ENCODE measurements at regions not wholly inside any gene's neighbourhood (a gene's known extent, or its start where the extent isn't known, plus 50 kb on each side); places are given as distances from the start of the nearest gene placed in this dataset.

GRCh38 chr1:177442584-177442983, 271.8 kb downstream of the BRINP2 start:
- H3K4me3 ChIP-seq (ENCODE audit: low read depth in 1 of 3, low read length in 3 of 3), result no peak overlapping the region
- H3K27ac ChIP-seq (ENCODE audit: low read depth in 1 of 2, low read length in 2 of 2), result no peak overlapping the region
- no peak for DNase-seq (ENCODE audit: low spot score)
- H3K4me1 ChIP-seq (ENCODE audit: control insufficient read depth in 4 of 4, insufficient read depth in 4 of 4, low read length in 3 of 4), result no peaks in the 10 kb centered on the region
- H3K9ac ChIP-seq (ENCODE audit: low read depth in 1 of 2, low read length in 2 of 2), result no peak overlapping the region
- H3K9me3 ChIP-seq (ENCODE audit: control insufficient read depth in 4 of 4, low read length in 3 of 4), result no peaks in the 10 kb centered on the region
- 63% methylated on average over 6 of the region's 6 CpGs for WGBS
- TF ChIP-seq, protein P1, sequence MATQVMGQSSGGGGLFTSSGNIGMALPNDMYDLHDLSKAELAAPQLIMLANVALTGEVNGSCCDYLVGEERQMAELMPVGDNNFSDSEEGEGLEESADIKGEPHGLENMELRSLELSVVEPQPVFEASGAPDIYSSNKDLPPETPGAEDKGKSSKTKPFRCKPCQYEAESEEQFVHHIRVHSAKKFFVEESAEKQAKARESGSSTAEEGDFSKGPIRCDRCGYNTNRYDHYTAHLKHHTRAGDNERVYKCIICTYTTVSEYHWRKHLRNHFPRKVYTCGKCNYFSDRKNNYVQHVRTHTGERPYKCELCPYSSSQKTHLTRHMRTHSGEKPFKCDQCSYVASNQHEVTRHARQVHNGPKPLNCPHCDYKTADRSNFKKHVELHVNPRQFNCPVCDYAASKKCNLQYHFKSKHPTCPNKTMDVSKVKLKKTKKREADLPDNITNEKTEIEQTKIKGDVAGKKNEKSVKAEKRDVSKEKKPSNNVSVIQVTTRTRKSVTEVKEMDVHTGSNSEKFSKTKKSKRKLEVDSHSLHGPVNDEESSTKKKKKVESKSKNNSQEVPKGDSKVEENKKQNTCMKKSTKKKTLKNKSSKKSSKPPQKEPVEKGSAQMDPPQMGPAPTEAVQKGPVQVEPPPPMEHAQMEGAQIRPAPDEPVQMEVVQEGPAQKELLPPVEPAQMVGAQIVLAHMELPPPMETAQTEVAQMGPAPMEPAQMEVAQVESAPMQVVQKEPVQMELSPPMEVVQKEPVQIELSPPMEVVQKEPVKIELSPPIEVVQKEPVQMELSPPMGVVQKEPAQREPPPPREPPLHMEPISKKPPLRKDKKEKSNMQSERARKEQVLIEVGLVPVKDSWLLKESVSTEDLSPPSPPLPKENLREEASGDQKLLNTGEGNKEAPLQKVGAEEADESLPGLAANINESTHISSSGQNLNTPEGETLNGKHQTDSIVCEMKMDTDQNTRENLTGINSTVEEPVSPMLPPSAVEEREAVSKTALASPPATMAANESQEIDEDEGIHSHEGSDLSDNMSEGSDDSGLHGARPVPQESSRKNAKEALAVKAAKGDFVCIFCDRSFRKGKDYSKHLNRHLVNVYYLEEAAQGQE (IDR thresholded peaks at IDR 0.05), result no peak
- TF ChIP-seq RAD21 (IDR thresholded peaks at IDR 0.05) (no peak), NR2F2 (IDR thresholded peaks at IDR 0.05) (no peak), JUND (IDR thresholded peaks at IDR 0.05) (no peak), EGR1 (IDR thresholded peaks at IDR 0.05; ENCODE audit: low read depth in 2 of 2) (no peak), TAF1 (conservative IDR thresholded peaks at IDR 0.05) (no peak), RXRA (IDR thresholded peaks at IDR 0.05) (no peak), ZBTB33 (IDR thresholded peaks at IDR 0.05) (no peak), HNF4A (conservative IDR thresholded peaks at IDR 0.05) (no peak), GABPA (IDR thresholded peaks at IDR 0.05 in 1 of 2, conservative IDR thresholded peaks at IDR 0.05 in 1 of 2) (no peak), YY1 (IDR thresholded peaks at IDR 0.05) (no peak), CTCF (IDR thresholded peaks at IDR 0.05; ENCODE audit: low read depth, low read length, missing input control) (no peak), FOXA1 (IDR thresholded peaks at IDR 0.05) (no peak), SP1 (IDR thresholded peaks at IDR 0.05) (no peak)
- TF ChIP-seq, protein P2, sequence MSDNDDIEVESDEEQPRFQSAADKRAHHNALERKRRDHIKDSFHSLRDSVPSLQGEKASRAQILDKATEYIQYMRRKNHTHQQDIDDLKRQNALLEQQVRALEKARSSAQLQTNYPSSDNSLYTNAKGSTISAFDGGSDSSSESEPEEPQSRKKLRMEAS (IDR thresholded peaks at IDR 0.05), result no peak
- TF ChIP-seq, protein P3, sequence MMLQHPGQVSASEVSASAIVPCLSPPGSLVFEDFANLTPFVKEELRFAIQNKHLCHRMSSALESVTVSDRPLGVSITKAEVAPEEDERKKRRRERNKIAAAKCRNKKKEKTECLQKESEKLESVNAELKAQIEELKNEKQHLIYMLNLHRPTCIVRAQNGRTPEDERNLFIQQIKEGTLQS (IDR thresholded peaks at IDR 0.05), result no peak
- no peaks in the 10 kb centered on the region for H3K27me3 ChIP-seq (ENCODE audit: control insufficient read depth in 4 of 4, insufficient read depth in 4 of 4, low read length in 3 of 4)
- H3K36me3 ChIP-seq (ENCODE audit: control insufficient read depth in 4 of 4, insufficient read depth in 3 of 4, low read depth in 1 of 4, low read length in 3 of 4), result no peaks in the 10 kb centered on the region

DNA sequence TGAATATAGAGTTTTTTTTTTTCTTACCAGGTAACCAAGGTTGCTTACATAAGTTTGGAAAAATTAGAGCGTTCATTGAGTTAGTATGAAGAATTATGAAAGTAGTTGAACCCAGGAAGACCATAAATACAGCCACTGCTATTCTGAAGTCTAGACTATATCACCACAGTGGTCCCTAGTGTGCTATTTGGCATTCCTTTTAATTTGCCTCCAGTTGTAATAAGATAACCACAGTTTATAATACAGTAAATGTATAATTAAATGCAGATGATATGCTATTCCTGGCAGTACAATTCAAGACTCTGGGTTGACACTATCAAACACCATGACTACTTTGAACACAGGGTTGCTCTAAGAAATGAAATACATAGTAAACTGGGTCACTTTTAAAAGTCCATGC, 270.5 kb downstream of the BRINP2 start:
- WGBS, result 88% methylated on average over 1 of the region's 1 CpG
- Histone ChIP-seq H3K4me3 (ENCODE audit: low read depth in 1 of 3, low read length in 3 of 3) (no peak overlapping the region), H3K9ac (ENCODE audit: low read depth in 1 of 2, low read length in 2 of 2) (no peak overlapping the region), H3K36me3 (ENCODE audit: control insufficient read depth in 4 of 4, insufficient read depth in 3 of 4, low read depth in 1 of 4, low read length in 3 of 4) (no peaks in the 10 kb centered on the region), H3K4me1 (ENCODE audit: control insufficient read depth in 4 of 4, insufficient read depth in 4 of 4, low read length in 3 of 4) (no peaks in the 10 kb centered on the region), H3K27me3 (ENCODE audit: control insufficient read depth in 4 of 4, insufficient read depth in 4 of 4, low read length in 3 of 4) (no peaks in the 10 kb centered on the region), H3K27ac (ENCODE audit: low read depth in 1 of 2, low read length in 2 of 2) (no peak overlapping the region), H3K9me3 (ENCODE audit: control insufficient read depth in 4 of 4, low read length in 3 of 4) (no peaks in the 10 kb centered on the region)
- TF ChIP-seq YY1 (IDR thresholded peaks at IDR 0.05) (no peak), TAF1 (conservative IDR thresholded peaks at IDR 0.05) (no peak)
- TF ChIP-seq, protein P3 (IDR thresholded peaks at IDR 0.05), result no peak
- no peak for DNase-seq (ENCODE audit: low spot score)
